Activated T-cell treated with anti-CD3 and anti-CD28 coated beads, Interleukin-2, amount 50 U/mL, for 4 hours (primary cell): ENCODE measurements at regions not wholly inside any gene's neighbourhood (a gene's known extent, or its start where the extent isn't known, plus 50 kb on each side); places are given as distances from the start of the nearest gene placed in this dataset.

Experiments used
- ATAC-seq, 2 donors: fragments of 200-7000 bp; cut with Tn5 transposase; one replicate each; pipeline ENCODE4 v1.10.0; 2021
- DNase-seq: peaks from one replicate; pipeline ENCODE4 v3.0.0-alpha.2; 2020
- H3K27me3 Mint-ChIP-seq: one replicate; pipeline ENCODE4 v1.8.0; 2021; ENCODE audit warnings: low read depth, mixed read lengths
- H3K36me3 Mint-ChIP-seq: one replicate; pipeline ENCODE4 v1.8.0; 2022; ENCODE audit warnings: mixed read lengths; ENCODE audit not compliant: insufficient read depth
- H3K4me1 Mint-ChIP-seq: one replicate; pipeline ENCODE4 v1.8.0; 2021; ENCODE audit warnings: low read depth, mixed read lengths
- H3K4me3 Mint-ChIP-seq: one replicate; pipeline ENCODE4 v1.8.0; 2021; ENCODE audit warnings: mild to moderate bottlenecking, moderate library complexity, mixed read lengths
- H3K9me3 Mint-ChIP-seq: one replicate; pipeline ENCODE4 v1.8.0; 2021; ENCODE audit warnings: mixed read lengths

- Mint-ChIP-seq H3K9me3 (no peaks in the 10 kb centered on the region), H3K4me3 (no peak overlapping the region), H3K36me3 (no peaks in the 10 kb centered on the region), H3K4me1 (peaks cover 20% of the 10 kb centered on the region), H3K27me3 (no peaks in the 10 kb centered on the region)
- no peak for ATAC-seq
- DNase-seq, result no peak
Measured at GRCh38 chr2:8427211-8427610, 254.6 kb upstream of the ID2 start.

- no peak for DNase-seq
- Mint-ChIP-seq H3K4me3 (no peak overlapping the region), H3K9me3 (no peaks in the 10 kb centered on the region), H3K4me1 (peaks cover 31% of the 10 kb centered on the region), H3K27me3 (no peaks in the 10 kb centered on the region), H3K36me3 (no peaks in the 10 kb centered on the region)
- no peak for ATAC-seq
Measured at GRCh38 chr2:8430628-8431027, 251.2 kb upstream of the ID2 start.

- Mint-ChIP-seq H3K36me3 (no peaks in the 10 kb centered on the region), H3K4me1 (peaks cover 23% of the 10 kb centered on the region), H3K27me3 (no peaks in the 10 kb centered on the region), H3K4me3 (no peak overlapping the region), H3K9me3 (no peaks in the 10 kb centered on the region)
- DNase-seq (no peak), ATAC-seq (no peak)
Measured at GRCh38 chr2:8431446-8432125, 250.3 kb upstream of the ID2 start.

GRCh38 chr2:8432706-8433336 lies 249.0 kb upstream of the ID2 start:
- Mint-ChIP-seq H3K27me3 (no peaks in the 10 kb centered on the region), H3K4me3 (peak overlapping the region; percentile 42), H3K4me1 (peaks cover 19% of the 10 kb centered on the region), H3K36me3 (no peaks in the 10 kb centered on the region), H3K9me3 (no peaks in the 10 kb centered on the region)
- DNase-seq, result no peak
- ATAC-seq, result no peak

- no peaks in the 10 kb centered on the region for H3K9me3 Mint-ChIP-seq
- peaks cover 20% of the 10 kb centered on the region for H3K4me1 Mint-ChIP-seq
- H3K27me3 Mint-ChIP-seq, result no peaks in the 10 kb centered on the region
- ATAC-seq (no peak), DNase-seq (no peak)
- H3K36me3 Mint-ChIP-seq, result no peaks in the 10 kb centered on the region
- no peak overlapping the region for H3K4me3 Mint-ChIP-seq
Measured at GRCh38 chr2:8433390-8433789, 248.5 kb upstream of the ID2 start.

GRCh38 chr2:8435608-8436007 lies 246.2 kb upstream of the ID2 start:
- Mint-ChIP-seq H3K4me1 (peaks cover 24% of the 10 kb centered on the region), H3K9me3 (no peaks in the 10 kb centered on the region), H3K36me3 (no peaks in the 10 kb centered on the region), H3K27me3 (no peaks in the 10 kb centered on the region), H3K4me3 (no peak overlapping the region)
- DNase-seq (no peak), ATAC-seq (no peak)

- no peaks in the 10 kb centered on the region for H3K9me3 Mint-ChIP-seq
- H3K36me3 Mint-ChIP-seq, result no peaks in the 10 kb centered on the region
- DNase-seq (no peak), ATAC-seq (no peak)
- H3K27me3 Mint-ChIP-seq, result no peaks in the 10 kb centered on the region
- H3K4me3 Mint-ChIP-seq, result no peak overlapping the region
- H3K4me1 Mint-ChIP-seq, result peaks cover 26% of the 10 kb centered on the region
Measured at GRCh38 chr2:8436585-8436984, 245.3 kb upstream of the ID2 start.

GRCh38 chr2:8437228-8437948 lies 244.5 kb upstream of the ID2 start:
- Mint-ChIP-seq H3K36me3 (no peaks in the 10 kb centered on the region), H3K4me1 (peaks cover 33% of the 10 kb centered on the region), H3K9me3 (no peaks in the 10 kb centered on the region), H3K27me3 (no peaks in the 10 kb centered on the region), H3K4me3 (no peak overlapping the region)
- no peak for ATAC-seq
- DNase-seq, result no peak

- no peaks in the 10 kb centered on the region for H3K27me3 Mint-ChIP-seq
- H3K4me1 Mint-ChIP-seq, result peaks cover 32% of the 10 kb centered on the region
- H3K36me3 Mint-ChIP-seq, result no peaks in the 10 kb centered on the region
- DNase-seq (no peak), ATAC-seq (no peak)
- H3K4me3 Mint-ChIP-seq, result no peak overlapping the region
- no peaks in the 10 kb centered on the region for H3K9me3 Mint-ChIP-seq
Measured at GRCh38 chr2:8437949-8438400, 243.9 kb upstream of the ID2 start.

GRCh38 chr2:8438476-8438875 lies 243.4 kb upstream of the ID2 start:
- ATAC-seq, result no peak
- no peaks in the 10 kb centered on the region for H3K9me3 Mint-ChIP-seq
- no peaks in the 10 kb centered on the region for H3K36me3 Mint-ChIP-seq
- no peak overlapping the region for H3K4me3 Mint-ChIP-seq
- peaks cover 30% of the 10 kb centered on the region for H3K4me1 Mint-ChIP-seq
- DNase-seq, result no peak
- no peaks in the 10 kb centered on the region for H3K27me3 Mint-ChIP-seq

- DNase-seq, result no peak
- Mint-ChIP-seq H3K4me1 (peaks cover 26% of the 10 kb centered on the region), H3K4me3 (no peak overlapping the region), H3K9me3 (no peaks in the 10 kb centered on the region), H3K27me3 (no peaks in the 10 kb centered on the region), H3K36me3 (no peaks in the 10 kb centered on the region)
- ATAC-seq, result no peak
Measured at GRCh38 chr2:8438996-8439395, 242.9 kb upstream of the ID2 start.

- ATAC-seq (no peak), DNase-seq (no peak)
- Mint-ChIP-seq H3K36me3 (no peaks in the 10 kb centered on the region), H3K4me3 (no peak overlapping the region), H3K4me1 (peaks cover 24% of the 10 kb centered on the region), H3K27me3 (no peaks in the 10 kb centered on the region), H3K9me3 (no peaks in the 10 kb centered on the region)
Measured at GRCh38 chr2:8440029-8440778, 241.7 kb upstream of the ID2 start.

GRCh38 chr2:8441371-8441770 lies 240.5 kb upstream of the ID2 start:
- Mint-ChIP-seq H3K36me3 (no peaks in the 10 kb centered on the region), H3K4me3 (no peak overlapping the region), H3K4me1 (peaks cover 23% of the 10 kb centered on the region), H3K9me3 (no peaks in the 10 kb centered on the region), H3K27me3 (no peaks in the 10 kb centered on the region)
- ATAC-seq, result no peak
- DNase-seq, result no peak

GRCh38 chr2:8441986-8442385 lies 239.9 kb upstream of the ID2 start:
- no peak overlapping the region for H3K4me3 Mint-ChIP-seq
- ATAC-seq (no peak), DNase-seq (no peak)
- no peaks in the 10 kb centered on the region for H3K9me3 Mint-ChIP-seq
- peaks cover under 1% of the 10 kb centered on the region for H3K36me3 Mint-ChIP-seq
- H3K27me3 Mint-ChIP-seq, result no peaks in the 10 kb centered on the region
- H3K4me1 Mint-ChIP-seq, result peaks cover 23% of the 10 kb centered on the region
